ENCODE measurements at regions not wholly inside any gene's neighbourhood (a gene's known extent, or its start where the extent isn't known, plus 50 kb on each side); places are given as distances from the start of the nearest gene placed in this dataset.

DNA sequence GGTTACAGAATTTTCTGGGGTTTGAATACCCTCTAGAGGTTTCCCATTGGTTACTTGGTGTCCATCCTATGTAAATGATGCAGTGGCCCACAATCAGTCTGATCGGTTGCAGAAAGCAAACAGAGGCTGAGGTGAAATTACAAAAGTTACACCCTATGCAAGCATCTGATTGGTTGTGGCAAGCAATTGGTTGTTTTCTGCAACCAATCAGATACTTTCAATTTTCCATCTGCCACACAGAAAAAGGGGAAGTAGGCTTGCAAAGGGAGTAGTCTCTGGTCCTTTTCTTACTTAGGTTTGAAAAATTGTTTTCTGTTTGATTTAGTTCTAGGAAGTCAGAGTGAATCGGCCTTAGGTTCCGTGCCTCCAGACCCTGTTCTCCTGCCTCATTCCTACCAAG, 93.1 kb downstream of the WTIP start:
- Histone ChIP-seq H3K4me1 (ENCODE audit: control insufficient read depth in 1 of 2, insufficient read depth in 2 of 2, low read depth in 1 of 2, low read length in 1 of 2) (no peaks in the 10 kb centered on the region), H4K20me1 (ENCODE audit: insufficient read depth) (no peaks in the 10 kb centered on the region), H3K36me3 (replicated peaks in 1 of 2; ENCODE audit: control insufficient read depth in 1 of 2, insufficient read depth in 2 of 2, low read length in 1 of 2) (no peaks in the 10 kb centered on the region), H3K27ac (ENCODE audit: low read depth in 2 of 2, low read length in 1 of 2) (no peak overlapping the region), H3K4me2 (no peak overlapping the region), H3K9me2 (no peaks in the 10 kb centered on the region), H3K9ac (no peak overlapping the region), H3K27me3 (ENCODE audit: insufficient read depth) (no peaks in the 10 kb centered on the region), H3F3A (replicated peaks; ENCODE audit: insufficient read depth) (no peaks in the 10 kb centered on the region), H2AFZ (ENCODE audit: low read depth) (no peak overlapping the region), H3K79me2 (ENCODE audit: insufficient read depth) (no peaks in the 10 kb centered on the region), H3K4me3 (ENCODE audit: low read depth in 2 of 2, low read length in 1 of 2) (no peak overlapping the region), H3K9me3 (no peaks in the 10 kb centered on the region)
- ChIA-PET POLR2A (no interaction called here), CTCF (no interaction called here)
- DNase-seq: no peak
- TF ChIP-seq RXRA (IDR thresholded peaks at IDR 0.05; ENCODE audit: borderline replicate concordance, low read depth) (no peak), JUND (IDR thresholded peaks at IDR 0.05) (no peak), EZH2phosphoT487 (IDR thresholded peaks at IDR 0.05; ENCODE audit: borderline replicate concordance, low read depth) (no peak)
- 79% methylated on average over 3 of the region's 3 CpGs for WGBS (ENCODE audit: low lambda C conversion rate)

DNA sequence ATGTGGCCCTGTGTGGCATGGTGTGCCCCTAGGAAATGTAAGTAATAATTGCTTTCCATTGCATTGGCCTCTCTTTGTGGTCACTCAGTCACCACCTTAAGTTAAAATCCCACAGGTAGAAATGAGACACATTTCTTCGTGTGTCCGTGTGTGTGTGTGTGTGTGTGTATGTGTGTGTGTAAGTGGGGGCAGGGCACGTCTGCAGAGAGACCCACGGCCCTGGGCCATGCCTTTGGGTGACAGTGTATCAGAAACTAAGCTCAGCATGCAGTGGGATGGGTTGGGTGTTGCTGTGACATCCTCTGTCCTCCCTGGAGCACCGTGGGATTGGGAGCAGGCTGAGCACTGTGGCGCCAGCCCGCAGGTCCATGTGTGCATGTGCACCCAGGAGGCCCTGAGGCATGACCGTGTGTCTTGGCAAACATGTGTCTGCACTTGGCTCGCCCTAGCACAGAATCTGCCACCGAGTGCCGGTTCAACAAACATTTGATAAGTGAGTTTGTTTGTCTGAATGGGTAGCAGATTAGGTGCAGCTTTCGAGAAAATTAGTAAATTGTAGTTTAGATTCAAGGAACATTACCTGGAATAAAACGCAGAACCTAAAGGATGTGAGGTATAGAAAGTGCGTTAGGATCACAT, 91.8 kb downstream of the WTIP start:
- no peak overlapping the region for H3K9ac ChIP-seq
- no peak overlapping the region for H2AFZ ChIP-seq (ENCODE audit: low read depth)
- H3K4me2 ChIP-seq: no peak overlapping the region
- ChIA-PET POLR2A (no interaction called here), CTCF (interaction anchor here (1.2 kb wide), 1 partner anchor 13 kb away, joined by 3 read pairs; no protein-coding TSS in a partner anchor)
- H3K4me1 ChIP-seq (ENCODE audit: control insufficient read depth in 1 of 2, insufficient read depth in 2 of 2, low read depth in 1 of 2, low read length in 1 of 2): no peaks in the 10 kb centered on the region
- no peaks in the 10 kb centered on the region for H3K79me2 ChIP-seq (ENCODE audit: insufficient read depth)
- H3K9me2 ChIP-seq: no peaks in the 10 kb centered on the region
- H3K9me3 ChIP-seq: no peaks in the 10 kb centered on the region
- no peaks in the 10 kb centered on the region for H3K36me3 ChIP-seq (replicated peaks in 1 of 2; ENCODE audit: control insufficient read depth in 1 of 2, insufficient read depth in 2 of 2, low read length in 1 of 2)
- no peaks in the 10 kb centered on the region for H3F3A ChIP-seq (replicated peaks; ENCODE audit: insufficient read depth)
- TF ChIP-seq, protein P1, sequence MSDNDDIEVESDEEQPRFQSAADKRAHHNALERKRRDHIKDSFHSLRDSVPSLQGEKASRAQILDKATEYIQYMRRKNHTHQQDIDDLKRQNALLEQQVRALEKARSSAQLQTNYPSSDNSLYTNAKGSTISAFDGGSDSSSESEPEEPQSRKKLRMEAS (IDR thresholded peaks at IDR 0.05; ENCODE audit: low read depth): no peak
- TF ChIP-seq ELF1 (IDR thresholded peaks at IDR 0.05) (no peak), SIN3A (IDR thresholded peaks at IDR 0.05; ENCODE audit: borderline replicate concordance, low read depth, low read length) (no peak), RXRA (IDR thresholded peaks at IDR 0.05; ENCODE audit: borderline replicate concordance, low read depth) (no peak), RCOR1 (IDR thresholded peaks at IDR 0.05; ENCODE audit: low read length) (no peak), MXI1 (IDR thresholded peaks at IDR 0.05; ENCODE audit: low read depth, low read length) (no peak), MEF2A (IDR thresholded peaks at IDR 0.05; ENCODE audit: borderline replicate concordance, low read depth) (no peak), POLR2AphosphoS5 (IDR thresholded peaks at IDR 0.05; ENCODE audit: low read depth, low read length) (no peak), RAD21 (IDR thresholded peaks at IDR 0.05; ENCODE audit: low read length) (no peak), EP300 (IDR thresholded peaks at IDR 0.05; ENCODE audit: borderline replicate concordance in 1 of 2, low read depth in 1 of 2, low read length in 1 of 2) (no peak), JUND (IDR thresholded peaks at IDR 0.05) (no peak), CHD2 (IDR thresholded peaks at IDR 0.05; ENCODE audit: low read length, partially characterized antibody) (no peak), EZH2phosphoT487 (IDR thresholded peaks at IDR 0.05; ENCODE audit: borderline replicate concordance, low read depth) (no peak), RFX5 (IDR thresholded peaks at IDR 0.05; ENCODE audit: low read length) (no peak), NRF1 (IDR thresholded peaks at IDR 0.05; ENCODE audit: low read depth, low read length) (no peak)
- TF ChIP-seq, protein P2, sequence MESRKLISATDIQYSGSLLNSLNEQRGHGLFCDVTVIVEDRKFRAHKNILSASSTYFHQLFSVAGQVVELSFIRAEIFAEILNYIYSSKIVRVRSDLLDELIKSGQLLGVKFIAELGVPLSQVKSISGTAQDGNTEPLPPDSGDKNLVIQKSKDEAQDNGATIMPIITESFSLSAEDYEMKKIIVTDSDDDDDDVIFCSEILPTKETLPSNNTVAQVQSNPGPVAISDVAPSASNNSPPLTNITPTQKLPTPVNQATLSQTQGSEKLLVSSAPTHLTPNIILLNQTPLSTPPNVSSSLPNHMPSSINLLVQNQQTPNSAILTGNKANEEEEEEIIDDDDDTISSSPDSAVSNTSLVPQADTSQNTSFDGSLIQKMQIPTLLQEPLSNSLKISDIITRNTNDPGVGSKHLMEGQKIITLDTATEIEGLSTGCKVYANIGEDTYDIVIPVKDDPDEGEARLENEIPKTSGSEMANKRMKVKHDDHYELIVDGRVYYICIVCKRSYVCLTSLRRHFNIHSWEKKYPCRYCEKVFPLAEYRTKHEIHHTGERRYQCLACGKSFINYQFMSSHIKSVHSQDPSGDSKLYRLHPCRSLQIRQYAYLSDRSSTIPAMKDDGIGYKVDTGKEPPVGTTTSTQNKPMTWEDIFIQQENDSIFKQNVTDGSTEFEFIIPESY (IDR thresholded peaks at IDR 0.05; ENCODE audit: borderline replicate concordance, low read depth): no peak
- TF ChIP-seq, protein P3, sequence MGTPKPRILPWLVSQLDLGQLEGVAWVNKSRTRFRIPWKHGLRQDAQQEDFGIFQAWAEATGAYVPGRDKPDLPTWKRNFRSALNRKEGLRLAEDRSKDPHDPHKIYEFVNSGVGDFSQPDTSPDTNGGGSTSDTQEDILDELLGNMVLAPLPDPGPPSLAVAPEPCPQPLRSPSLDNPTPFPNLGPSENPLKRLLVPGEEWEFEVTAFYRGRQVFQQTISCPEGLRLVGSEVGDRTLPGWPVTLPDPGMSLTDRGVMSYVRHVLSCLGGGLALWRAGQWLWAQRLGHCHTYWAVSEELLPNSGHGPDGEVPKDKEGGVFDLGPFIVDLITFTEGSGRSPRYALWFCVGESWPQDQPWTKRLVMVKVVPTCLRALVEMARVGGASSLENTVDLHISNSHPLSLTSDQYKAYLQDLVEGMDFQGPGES (IDR thresholded peaks at IDR 0.05; ENCODE audit: low read depth, low read length): no peak
- TF ChIP-seq, protein P4, sequence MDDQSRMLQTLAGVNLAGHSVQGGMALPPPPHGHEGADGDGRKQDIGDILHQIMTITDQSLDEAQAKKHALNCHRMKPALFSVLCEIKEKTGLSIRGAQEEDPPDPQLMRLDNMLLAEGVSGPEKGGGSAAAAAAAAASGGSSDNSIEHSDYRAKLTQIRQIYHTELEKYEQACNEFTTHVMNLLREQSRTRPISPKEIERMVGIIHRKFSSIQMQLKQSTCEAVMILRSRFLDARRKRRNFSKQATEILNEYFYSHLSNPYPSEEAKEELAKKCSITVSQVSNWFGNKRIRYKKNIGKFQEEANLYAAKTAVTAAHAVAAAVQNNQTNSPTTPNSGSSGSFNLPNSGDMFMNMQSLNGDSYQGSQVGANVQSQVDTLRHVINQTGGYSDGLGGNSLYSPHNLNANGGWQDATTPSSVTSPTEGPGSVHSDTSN (IDR thresholded peaks at IDR 0.05): no peak
- TF ChIP-seq, protein P5, sequence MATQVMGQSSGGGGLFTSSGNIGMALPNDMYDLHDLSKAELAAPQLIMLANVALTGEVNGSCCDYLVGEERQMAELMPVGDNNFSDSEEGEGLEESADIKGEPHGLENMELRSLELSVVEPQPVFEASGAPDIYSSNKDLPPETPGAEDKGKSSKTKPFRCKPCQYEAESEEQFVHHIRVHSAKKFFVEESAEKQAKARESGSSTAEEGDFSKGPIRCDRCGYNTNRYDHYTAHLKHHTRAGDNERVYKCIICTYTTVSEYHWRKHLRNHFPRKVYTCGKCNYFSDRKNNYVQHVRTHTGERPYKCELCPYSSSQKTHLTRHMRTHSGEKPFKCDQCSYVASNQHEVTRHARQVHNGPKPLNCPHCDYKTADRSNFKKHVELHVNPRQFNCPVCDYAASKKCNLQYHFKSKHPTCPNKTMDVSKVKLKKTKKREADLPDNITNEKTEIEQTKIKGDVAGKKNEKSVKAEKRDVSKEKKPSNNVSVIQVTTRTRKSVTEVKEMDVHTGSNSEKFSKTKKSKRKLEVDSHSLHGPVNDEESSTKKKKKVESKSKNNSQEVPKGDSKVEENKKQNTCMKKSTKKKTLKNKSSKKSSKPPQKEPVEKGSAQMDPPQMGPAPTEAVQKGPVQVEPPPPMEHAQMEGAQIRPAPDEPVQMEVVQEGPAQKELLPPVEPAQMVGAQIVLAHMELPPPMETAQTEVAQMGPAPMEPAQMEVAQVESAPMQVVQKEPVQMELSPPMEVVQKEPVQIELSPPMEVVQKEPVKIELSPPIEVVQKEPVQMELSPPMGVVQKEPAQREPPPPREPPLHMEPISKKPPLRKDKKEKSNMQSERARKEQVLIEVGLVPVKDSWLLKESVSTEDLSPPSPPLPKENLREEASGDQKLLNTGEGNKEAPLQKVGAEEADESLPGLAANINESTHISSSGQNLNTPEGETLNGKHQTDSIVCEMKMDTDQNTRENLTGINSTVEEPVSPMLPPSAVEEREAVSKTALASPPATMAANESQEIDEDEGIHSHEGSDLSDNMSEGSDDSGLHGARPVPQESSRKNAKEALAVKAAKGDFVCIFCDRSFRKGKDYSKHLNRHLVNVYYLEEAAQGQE (IDR thresholded peaks at IDR 0.05; ENCODE audit: low read depth, low read length): no peak
- H4K20me1 ChIP-seq (ENCODE audit: insufficient read depth): no peaks in the 10 kb centered on the region
- DNase-seq: no peak
- H3K27me3 ChIP-seq (ENCODE audit: insufficient read depth): no peaks in the 10 kb centered on the region
- 37% methylated on average over 14 of the region's 14 CpGs for WGBS (ENCODE audit: low lambda C conversion rate)
- H3K4me3 ChIP-seq (ENCODE audit: low read depth in 2 of 2, low read length in 1 of 2): no peak overlapping the region
- no peak overlapping the region for H3K27ac ChIP-seq (ENCODE audit: low read depth in 2 of 2, low read length in 1 of 2)
